Heart left ventricle (tissue), 16 donors: ENCODE measurements at regions not wholly inside any gene's neighbourhood (a gene's known extent, or its start where the extent isn't known, plus 50 kb on each side); places are given as distances from the start of the nearest gene placed in this dataset.
"Not testable (repeated sequence)": the region's sequence is repeated elsewhere in the genome, so short reads cannot be mapped to it uniquely, and the experiment has no call there.

Source experiments
- ATAC-seq, 4 donors: fragments of 200-7000 bp; cut with Tn5 transposase; one replicate each; pipeline ENCODE4 v1.9.1; 2020 to 2022; ENCODE audit warnings: moderate library complexity in 4 of 4, mild to moderate bottlenecking in 3 of 4, moderate number of reproducible peaks in 1 of 4
- DNase-seq, 5 donors: peaks; one replicate each; pipeline ENCODE4 v3.0.0-alpha.2; 2020
- H3K27ac ChIP-seq, 12 donors: fragments of 200-600 bp; sonication (generic) in 4 of 12; one replicate each; pipeline versions ENCODE4 v1.5.0 to v1.8.0; 2016 to 2022; ENCODE audit warnings: mild to moderate bottlenecking in 2 of 12
- H3K27me3 ChIP-seq, 9 donors: fragments of 200-600 bp; sonication (generic) in 2 of 9; one replicate each; pipeline versions ENCODE4 v1.5.1 to v1.8.0; 2016 to 2022; ENCODE audit warnings: mild to moderate bottlenecking in 3 of 9
- H3K36me3 ChIP-seq, 9 donors: fragments of 200-600 bp; sonication (generic) in 2 of 9; one replicate each; pipeline versions ENCODE4 v1.5.0 to v1.8.0; 2018 to 2022; ENCODE audit warnings: mild to moderate bottlenecking in 2 of 9
- H3K4me1 ChIP-seq, 12 donors: fragments of 200-600 bp; sonication (generic) in 4 of 12; one replicate each; pipeline versions ENCODE4 v1.5.0 to v1.8.0; 2016 to 2022; ENCODE audit warnings: mild to moderate bottlenecking in 3 of 12
- H3K4me3 ChIP-seq, 12 donors: fragments of 200-600 bp; sonication (generic) in 4 of 12; one replicate each; pipeline versions ENCODE4 v1.5.0 to v1.8.0; 2017 to 2022; ENCODE audit warnings: mild to moderate bottlenecking in 9 of 12, moderate library complexity in 4 of 12
- H3K9me3 ChIP-seq, 12 donors: fragments of 200-600 bp; sonication (generic) in 4 of 12; one replicate each; pipeline versions ENCODE4 v1.5.0 to v1.8.0; 2016 to 2022; ENCODE audit warnings: mild to moderate bottlenecking in 1 of 12
- CTCF ChIP-seq, 12 donors: fragments of 200-600 bp; sonication (generic) in 4 of 12; IDR thresholded peaks; one replicate each; pipeline versions ENCODE4 v1.5.0 to v1.8.0; 2018 to 2022; ENCODE audit warnings: antibody characterized with exemption in 12 of 12, mild to moderate bottlenecking in 5 of 12
- POLR2A ChIP-seq, 2 donors: fragments of 450-650 bp; IDR thresholded peaks; one replicate each; pipeline ENCODE4 v1.6.1; 2017; ENCODE audit warnings: antibody characterized with exemption in 2 of 2, mild to moderate bottlenecking in 2 of 2, moderate library complexity in 2 of 2
- WGBS, 4 donors: extraction: QIAGEN DNeasy Blood & Tissue Kit in 2 of 4; methylation state at CpG; one replicate each; pipeline versions ENCODE4 v1.1.5 to v1.1.7; 2013 to 2018; 5-methylcytosine and 5-hydroxymethylcytosine counted together
- intact Hi-C, 10 donors: fragments of 100-400 bp; cut with DNase I; formaldehyde crosslinking; loops; one replicate each; pipeline versions ENCODE4 v1.11.1 to v1.14.2; 2022
- donor health status: ischemic (EF 13 %, LVEDD 7.1; RV severe dilation, severe dysfunction).
- donor health status: healthy with polysubstance abuse.
- donor health status: DM: no; HTN: yes; CAD: no.
- donor health status: DM: no; HTN: no; CAD: no.
- donor health status: ischemic (EF 25% LVEDD 6.9; RV normal size, moderate dysfunction).
- donor health status: ischemic (EF 25% LVEDD 5.7; RV mildly dilated, moderate dysfunction).
- donor health status: healthy.
- donor health status: DM: yes; HTN: yes; CAD: no.
- donor health status: ischemic (EF 35%, LVEDD 5.7; RV mildly dilated, moderate dysfunction).
- donor health status: nonischemic (EF 11% LVEDD 7.7; RV severe dilation, severe dysfunction).
- donor health status: DM: yes; HTN: yes; CAD: no.
- donor health status: PGD.
- donor health status: ischemic (EF 29% LVEDD 5.4; RV normal size, mild dysfunction).
- donor health status: nonischemic (EF 23%, LVEDD 6.1; RV moderate dilation, normal function).

- DNase-seq (no peak), ATAC-seq (no peak)
- no peak overlapping the region for H3K27ac ChIP-seq
- peaks cover 0 to 36% (median 2%) of the 10 kb centered on the region in 12 donors for H3K9me3 ChIP-seq
- no peaks in the 10 kb centered on the region for H3K36me3 ChIP-seq
- no peak overlapping the region for H3K4me3 ChIP-seq
- TF ChIP-seq POLR2A (IDR thresholded peaks at IDR 0.05) (no peak), CTCF (IDR thresholded peaks at IDR 0.05) (no peak)
- no peaks in the 10 kb centered on the region for H3K4me1 ChIP-seq
- intact Hi-C loops: no loop called here
- peaks cover 0 to 5% (median 0%) of the 10 kb centered on the region in 9 donors for H3K27me3 ChIP-seq
- 84 to 89% (median 87%) methylated on average over 6 of the region's 6 CpGs for whole genome bisulfite sequencing, 4 donors
Measured at GRCh38 chr22:44561139-44561840, 63.3 kb upstream of the RTL6 start.

GRCh38 chr22:44558671-44559070, 60.6 kb upstream of the RTL6 start:
- intact Hi-C loops, H3K4me1 ChIP-seq, H3K4me3 ChIP-seq, H3K36me3 ChIP-seq, H3K27me3 ChIP-seq, DNase-seq, ATAC-seq, H3K27ac ChIP-seq: not testable (repeated sequence)
- peaks cover 0 to 16% (median 0%) of the 10 kb centered on the region in 12 donors for H3K9me3 ChIP-seq
- WGBS, 4 donors: 77 to 93% (median 92%) methylated on average over 7 of the region's 7 CpGs

GRCh38 chr22:44557872-44558271, 59.8 kb upstream of the RTL6 start:
- H3K27me3 ChIP-seq, DNase-seq, ATAC-seq, H3K4me3 ChIP-seq, H3K4me1 ChIP-seq, H3K36me3 ChIP-seq, H3K27ac ChIP-seq, intact Hi-C loops, H3K9me3 ChIP-seq: not testable (repeated sequence)
- WGBS, 4 donors: 95 to 97% (median 96%) methylated on average over 4 of the region's 4 CpGs

GRCh38 chr22:44557064-44557748, 59.2 kb upstream of the RTL6 start:
- Histone ChIP-seq H3K4me1 (no peaks in the 10 kb centered on the region), H3K27ac (no peak overlapping the region), H3K4me3 (no peak overlapping the region), H3K36me3 (no peaks in the 10 kb centered on the region), H3K27me3 (peaks cover 0 to 5% (median 0%) of the 10 kb centered on the region in 9 donors), H3K9me3 (peaks cover 0 to 8% (median 0%) of the 10 kb centered on the region in 12 donors)
- TF ChIP-seq CTCF (IDR thresholded peaks at IDR 0.05): no peak
- no peak for TF ChIP-seq POLR2A (IDR thresholded peaks at IDR 0.05)
- intact Hi-C loops: no loop called here
- no peak for DNase-seq
- WGBS, 4 donors: 93 to 96% (median 94%) methylated on average over 8 of the region's 8 CpGs
- ATAC-seq: no peak

- H3K36me3 ChIP-seq: no peaks in the 10 kb centered on the region
- WGBS, 4 donors: 82 to 91% (median 88%) methylated on average over 2 of the region's 2 CpGs
- H3K27me3 ChIP-seq: peaks cover 0 to 5% (median 0%) of the 10 kb centered on the region in 9 donors
- peaks cover 0 to 5% (median 0%) of the 10 kb centered on the region in 12 donors for H3K9me3 ChIP-seq
- H3K4me1 ChIP-seq: peaks cover 0 to 9% (median 0%) of the 10 kb centered on the region in 12 donors
- H3K4me3 ChIP-seq: no peak overlapping the region
- TF ChIP-seq POLR2A (IDR thresholded peaks at IDR 0.05) (no peak), CTCF (IDR thresholded peaks at IDR 0.05) (no peak)
- DNase-seq: no peak
- intact Hi-C loops: no loop called here
- no peak overlapping the region for H3K27ac ChIP-seq
- no peak for ATAC-seq
Measured at GRCh38 chr22:44555597-44555996, 57.6 kb upstream of the RTL6 start.
